ENCODE measurements at regions not wholly inside any gene's neighbourhood (a gene's known extent, or its start where the extent isn't known, plus 50 kb on each side); places are given as distances from the start of the nearest gene placed in this dataset.

DNA sequence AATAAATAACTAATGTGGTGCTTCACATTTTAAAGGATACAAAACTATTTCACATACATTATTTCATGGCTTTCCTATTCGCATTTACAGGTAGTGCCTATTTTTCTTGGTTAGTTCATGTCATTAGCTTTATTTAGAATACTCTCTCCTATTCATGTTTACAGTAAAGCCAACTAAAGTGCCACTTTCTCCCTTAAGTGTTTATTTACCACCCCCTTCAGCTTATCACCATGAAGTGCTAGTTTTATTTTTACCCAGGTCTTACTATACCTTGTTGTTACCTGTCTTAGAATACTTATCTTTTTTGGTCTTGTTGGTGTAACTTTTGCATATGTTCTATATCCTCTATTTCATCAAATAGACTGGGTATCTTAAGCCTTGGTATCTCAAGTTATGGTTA lies 715.2 kb upstream of the TENM4 start:
- Histone ChIP-seq H3K27ac (ENCODE audit: low read depth, low read length) (no peak overlapping the region), H3K27me3 (ENCODE audit: control insufficient read depth, insufficient read depth, low read length) (no peaks in the 10 kb centered on the region), H3K9me3 (ENCODE audit: control insufficient read depth, insufficient read depth, low read length) (no peaks in the 10 kb centered on the region), H3K36me3 (ENCODE audit: control insufficient read depth, insufficient read depth, low read length) (no peaks in the 10 kb centered on the region), H3K4me3 (ENCODE audit: low read depth, low read length) (no peak overlapping the region), H3K4me1 (ENCODE audit: control insufficient read depth, insufficient read depth, low read length) (no peaks in the 10 kb centered on the region)
- no CpG with 5 or more reads among the region's 1 CpG for WGBS (ENCODE audit: insufficient coverage)
- DNase-seq (ENCODE audit: low read depth in 4 of 6, low spot score in 6 of 6): no peak

DNA sequence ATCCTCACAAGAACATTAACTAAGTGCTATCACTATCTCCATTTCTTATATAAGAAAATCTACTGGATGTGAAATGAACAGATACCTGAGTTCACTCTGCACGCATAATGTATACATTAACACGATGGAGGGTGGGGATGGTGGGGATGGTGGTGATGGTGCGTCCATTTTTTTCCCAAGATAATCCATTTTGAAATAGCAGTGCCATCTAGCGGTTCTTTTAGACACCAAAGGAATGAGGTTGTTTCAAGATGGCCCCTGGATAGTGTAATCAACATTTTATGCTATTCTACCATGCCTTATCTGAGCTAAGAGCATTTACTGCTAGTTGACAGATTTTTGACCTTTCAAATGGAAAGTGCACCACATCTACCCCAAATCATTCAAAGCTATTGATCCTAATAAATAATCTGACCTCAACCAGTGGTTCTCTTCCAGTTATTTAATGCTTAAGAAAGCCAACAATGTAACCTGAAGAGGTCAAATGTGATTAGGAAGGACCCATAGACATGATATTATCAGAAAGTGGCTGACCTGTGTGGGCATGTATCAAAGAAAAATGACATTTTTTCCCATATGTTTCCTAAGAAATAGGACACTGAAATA lies 714.7 kb upstream of the TENM4 start:
- Histone ChIP-seq H3K4me3 (ENCODE audit: low read depth, low read length) (no peak overlapping the region), H3K27ac (ENCODE audit: low read depth, low read length) (no peak overlapping the region), H3K4me1 (ENCODE audit: control insufficient read depth, insufficient read depth, low read length) (no peaks in the 10 kb centered on the region), H3K27me3 (ENCODE audit: control insufficient read depth, insufficient read depth, low read length) (no peaks in the 10 kb centered on the region), H3K36me3 (ENCODE audit: control insufficient read depth, insufficient read depth, low read length) (no peaks in the 10 kb centered on the region), H3K9me3 (ENCODE audit: control insufficient read depth, insufficient read depth, low read length) (no peaks in the 10 kb centered on the region)
- peak in 4 of 6 donors; percentile 3 to 59 (median 18) for DNase-seq (ENCODE audit: low read depth in 4 of 6, low spot score in 6 of 6)
- no CpG with 5 or more reads among the region's 4 CpGs for WGBS (ENCODE audit: insufficient coverage)

- WGBS (ENCODE audit: insufficient coverage): 20% methylated on average over 1 of the region's 6 CpGs
- H3K36me3 ChIP-seq (ENCODE audit: control insufficient read depth, insufficient read depth, low read length): no peaks in the 10 kb centered on the region
- no peak overlapping the region for H3K4me3 ChIP-seq (ENCODE audit: low read depth, low read length)
- H3K27me3 ChIP-seq (ENCODE audit: control insufficient read depth, insufficient read depth, low read length): no peaks in the 10 kb centered on the region
- no peak for DNase-seq (ENCODE audit: low read depth in 4 of 6, low spot score in 6 of 6)
- no peaks in the 10 kb centered on the region for H3K4me1 ChIP-seq (ENCODE audit: control insufficient read depth, insufficient read depth, low read length)
- H3K27ac ChIP-seq (ENCODE audit: low read depth, low read length): no peak overlapping the region
- H3K9me3 ChIP-seq (ENCODE audit: control insufficient read depth, insufficient read depth, low read length): no peaks in the 10 kb centered on the region
These were observed 705.4 kb upstream of the TENM4 start for GRCh38 chr11:80146232-80146631.

- H3K27me3 ChIP-seq (ENCODE audit: control insufficient read depth, insufficient read depth, low read length): no peaks in the 10 kb centered on the region
- H3K4me1 ChIP-seq (ENCODE audit: control insufficient read depth, insufficient read depth, low read length): no peaks in the 10 kb centered on the region
- WGBS (ENCODE audit: insufficient coverage): no CpG with 5 or more reads among the region's 2 CpGs
- no peak overlapping the region for H3K27ac ChIP-seq (ENCODE audit: low read depth, low read length)
- no peak overlapping the region for H3K4me3 ChIP-seq (ENCODE audit: low read depth, low read length)
- DNase-seq (ENCODE audit: low read depth in 4 of 6, low spot score in 6 of 6): peak in 2 of 6 donors; percentile 11 to 43
- H3K9me3 ChIP-seq (ENCODE audit: control insufficient read depth, insufficient read depth, low read length): no peaks in the 10 kb centered on the region
- no peaks in the 10 kb centered on the region for H3K36me3 ChIP-seq (ENCODE audit: control insufficient read depth, insufficient read depth, low read length)
These were observed 704.2 kb upstream of the TENM4 start for GRCh38 chr11:80144897-80145594.

- Histone ChIP-seq H3K4me3 (ENCODE audit: low read depth, low read length) (no peak overlapping the region), H3K27me3 (ENCODE audit: control insufficient read depth, insufficient read depth, low read length) (no peaks in the 10 kb centered on the region), H3K36me3 (ENCODE audit: control insufficient read depth, insufficient read depth, low read length) (no peaks in the 10 kb centered on the region), H3K27ac (ENCODE audit: low read depth, low read length) (no peak overlapping the region), H3K4me1 (ENCODE audit: control insufficient read depth, insufficient read depth, low read length) (no peaks in the 10 kb centered on the region), H3K9me3 (ENCODE audit: control insufficient read depth, insufficient read depth, low read length) (no peaks in the 10 kb centered on the region)
- DNase-seq (ENCODE audit: low read depth in 4 of 6, low spot score in 6 of 6): no peak
- WGBS (ENCODE audit: insufficient coverage): 90% methylated on average over 2 of the region's 3 CpGs
These were observed 696.2 kb upstream of the TENM4 start for GRCh38 chr11:80136991-80137390.

DNA sequence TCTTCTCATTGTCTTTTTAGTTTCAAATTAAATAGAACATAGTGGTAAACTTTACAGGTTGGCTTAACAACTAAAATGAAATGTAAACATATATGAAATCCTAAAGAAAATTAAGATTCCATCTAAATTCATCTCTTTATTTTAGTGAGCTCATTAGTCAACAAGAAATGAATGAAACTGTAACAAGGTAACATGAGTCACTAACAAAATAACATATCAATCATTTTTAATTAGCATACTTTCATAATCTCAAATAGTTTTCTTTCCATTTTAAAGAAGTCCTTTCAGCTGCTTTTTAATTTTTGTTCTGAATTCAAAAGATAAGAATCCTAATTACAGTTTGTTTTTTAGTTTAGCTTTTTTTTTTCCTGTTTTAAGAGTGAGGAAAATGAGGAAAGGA lies 688.6 kb upstream of the TENM4 start:
- no peak overlapping the region for H3K27ac ChIP-seq (ENCODE audit: low read depth, low read length)
- no peaks in the 10 kb centered on the region for H3K27me3 ChIP-seq (ENCODE audit: control insufficient read depth, insufficient read depth, low read length)
- H3K36me3 ChIP-seq (ENCODE audit: control insufficient read depth, insufficient read depth, low read length): no peaks in the 10 kb centered on the region
- H3K4me3 ChIP-seq (ENCODE audit: low read depth, low read length): no peak overlapping the region
- no peak for DNase-seq (ENCODE audit: low read depth in 4 of 6, low spot score in 6 of 6)
- H3K4me1 ChIP-seq (ENCODE audit: control insufficient read depth, insufficient read depth, low read length): no peaks in the 10 kb centered on the region
- H3K9me3 ChIP-seq (ENCODE audit: control insufficient read depth, insufficient read depth, low read length): no peaks in the 10 kb centered on the region

- H3K27me3 ChIP-seq (ENCODE audit: control insufficient read depth, insufficient read depth, low read length): no peaks in the 10 kb centered on the region
- peak in 1 of 6 donors; percentile 56 for DNase-seq (ENCODE audit: low read depth in 4 of 6, low spot score in 6 of 6)
- no peak overlapping the region for H3K27ac ChIP-seq (ENCODE audit: low read depth, low read length)
- no peak overlapping the region for H3K4me3 ChIP-seq (ENCODE audit: low read depth, low read length)
- H3K9me3 ChIP-seq (ENCODE audit: control insufficient read depth, insufficient read depth, low read length): peaks cover 2% of the 10 kb centered on the region
- H3K36me3 ChIP-seq (ENCODE audit: control insufficient read depth, insufficient read depth, low read length): no peaks in the 10 kb centered on the region
- no CpG with 5 or more reads among the region's 2 CpGs for WGBS (ENCODE audit: insufficient coverage)
- H3K4me1 ChIP-seq (ENCODE audit: control insufficient read depth, insufficient read depth, low read length): no peaks in the 10 kb centered on the region
These were observed 681.4 kb upstream of the TENM4 start for GRCh38 chr11:80122211-80122610.

- peak in 3 of 6 donors; percentile 28 to 87 (median 77) for DNase-seq (ENCODE audit: low read depth in 4 of 6, low spot score in 6 of 6)
- Histone ChIP-seq H3K27me3 (ENCODE audit: control insufficient read depth, insufficient read depth, low read length) (no peaks in the 10 kb centered on the region), H3K4me1 (ENCODE audit: control insufficient read depth, insufficient read depth, low read length) (no peaks in the 10 kb centered on the region), H3K4me3 (ENCODE audit: low read depth, low read length) (no peak overlapping the region), H3K36me3 (ENCODE audit: control insufficient read depth, insufficient read depth, low read length) (no peaks in the 10 kb centered on the region), H3K27ac (ENCODE audit: low read depth, low read length) (no peak overlapping the region), H3K9me3 (ENCODE audit: control insufficient read depth, insufficient read depth, low read length) (no peaks in the 10 kb centered on the region)
- no CpG with 5 or more reads among the region's 2 CpGs for WGBS (ENCODE audit: insufficient coverage)
These were observed 677.2 kb upstream of the TENM4 start for GRCh38 chr11:80118073-80118472.

GRCh38 chr11:80116796-80117195 lies 676.0 kb upstream of the TENM4 start:
- H3K4me3 ChIP-seq (ENCODE audit: low read depth, low read length): no peak overlapping the region
- H3K27ac ChIP-seq (ENCODE audit: low read depth, low read length): no peak overlapping the region
- WGBS (ENCODE audit: insufficient coverage): 85% methylated on average over 1 of the region's 3 CpGs
- no peaks in the 10 kb centered on the region for H3K9me3 ChIP-seq (ENCODE audit: control insufficient read depth, insufficient read depth, low read length)
- no peak for DNase-seq (ENCODE audit: low read depth in 4 of 6, low spot score in 6 of 6)
- no peaks in the 10 kb centered on the region for H3K4me1 ChIP-seq (ENCODE audit: control insufficient read depth, insufficient read depth, low read length)
- no peaks in the 10 kb centered on the region for H3K27me3 ChIP-seq (ENCODE audit: control insufficient read depth, insufficient read depth, low read length)
- no peaks in the 10 kb centered on the region for H3K36me3 ChIP-seq (ENCODE audit: control insufficient read depth, insufficient read depth, low read length)

- H3K9me3 ChIP-seq (ENCODE audit: control insufficient read depth, insufficient read depth, low read length): no peaks in the 10 kb centered on the region
- no peak overlapping the region for H3K27ac ChIP-seq (ENCODE audit: low read depth, low read length)
- WGBS (ENCODE audit: insufficient coverage): 94% methylated on average over 4 of the region's 4 CpGs
- no peak overlapping the region for H3K4me3 ChIP-seq (ENCODE audit: low read depth, low read length)
- no peaks in the 10 kb centered on the region for H3K4me1 ChIP-seq (ENCODE audit: control insufficient read depth, insufficient read depth, low read length)
- no peaks in the 10 kb centered on the region for H3K27me3 ChIP-seq (ENCODE audit: control insufficient read depth, insufficient read depth, low read length)
- no peak for DNase-seq (ENCODE audit: low read depth in 4 of 6, low spot score in 6 of 6)
- no peaks in the 10 kb centered on the region for H3K36me3 ChIP-seq (ENCODE audit: control insufficient read depth, insufficient read depth, low read length)
These were observed 668.8 kb upstream of the TENM4 start for GRCh38 chr11:80109652-80110051.

Data from spinal cord (tissue), 9 donors.